HEK293 (cell line): ENCODE measurements at regions not wholly inside any gene's neighbourhood (a gene's known extent, or its start where the extent isn't known, plus 50 kb on each side); places are given as distances from the start of the nearest gene placed in this dataset.

ENCODE experiments used
- CTCF ChIA-PET: fragments of 350-600 bp; formaldehyde crosslinking; extraction: SDS; loops from one replicate; lab custom pipeline; 2021; ENCODE audit warnings: antibody characterized with exemption; lab: Yijun Ruan, JAX
- POLR2A ChIA-PET: fragments of 300-600 bp; formaldehyde crosslinking; extraction: SDS; loops from one replicate; lab custom pipeline; 2020; ENCODE audit warnings: antibody characterized with exemption, inconsistent platforms; lab: Yijun Ruan, JAX
- H3K27ac ChIP-seq: fragments of 200-500 bp; sonication (Bioruptor generic); 2 replicates; pipeline ENCODE4 v1.5.1; 2014; ENCODE audit warnings: low read depth, low read length, control low read depth, inconsistent platforms; ENCODE audit errors: extremely low read depth
- H3K36me3 ChIP-seq, 2 experiments: fragments of 200-500 bp in 1 of 2; sonication (Bioruptor generic) in 1 of 2; 1 replicate in 1 of 2; 2 replicates in 1 of 2; pipeline ENCODE4 v1.5.1; 2014 to 2017; ENCODE audit warnings: inconsistent platforms in 2 of 2, low read length in 2 of 2; ENCODE audit not compliant: control insufficient read depth in 2 of 2, insufficient read depth in 1 of 2
- H3K4me1 ChIP-seq: fragments of 200-500 bp; sonication (Bioruptor generic); 2 replicates; pipeline ENCODE4 v1.5.1; 2014; ENCODE audit warnings: mild to moderate bottlenecking, low read length, inconsistent platforms; ENCODE audit not compliant: control insufficient read depth, insufficient read depth
- H3K4me3 ChIP-seq: 2 replicates; pipeline ENCODE4 v1.5.1; 2011; ENCODE audit warnings: low read depth, mild to moderate bottlenecking, control low read depth, low read length, moderate library complexity
- H3K9me3 ChIP-seq: fragments of 200-500 bp; sonication (Bioruptor generic); 2 replicates; pipeline ENCODE4 v1.5.1; 2014; ENCODE audit warnings: low read depth, low read length, inconsistent platforms; ENCODE audit not compliant: control insufficient read depth, insufficient read depth
- ELK4 ChIP-seq: IDR thresholded peaks from 2 replicates; pipeline ENCODE4 v1.6.1; 2011; ENCODE audit warnings: mild to moderate bottlenecking, low read depth, low read length, borderline replicate concordance
- OSR2 ChIP-seq: fragments of 450-650 bp; formaldehyde crosslinking; IDR thresholded peaks from 2 replicates; pipeline ENCODE4 v1.5.1; 2016; ENCODE audit warnings: missing biosample characterization, missing genetic modification characterization
- REST ChIP-seq: fragments of 450-650 bp; formaldehyde crosslinking; IDR thresholded peaks from 2 replicates; pipeline ENCODE4 v1.5.1; 2016; ENCODE audit warnings: missing biosample characterization, missing genetic modification characterization
- ZNF18 ChIP-seq: fragments of 450-650 bp; formaldehyde crosslinking; IDR thresholded peaks from 2 replicates; pipeline ENCODE4 v1.5.1; 2016; ENCODE audit warnings: missing biosample characterization, missing genetic modification characterization
- ZNF23 ChIP-seq: fragments of 450-650 bp; formaldehyde crosslinking; IDR thresholded peaks from 2 replicates; pipeline ENCODE4 v1.5.1; 2016; ENCODE audit warnings: missing biosample characterization, missing genetic modification characterization, borderline replicate concordance
- ZNF37A ChIP-seq: fragments of 450-650 bp; IDR thresholded peaks from 2 replicates; pipeline ENCODE4 v1.5.1; 2018; ENCODE audit warnings: missing biosample characterization, missing genetic modification characterization
- ZNF426 ChIP-seq: fragments of 450-650 bp; formaldehyde crosslinking; IDR thresholded peaks from 2 replicates; pipeline ENCODE4 v1.5.1; 2017; ENCODE audit warnings: missing biosample characterization, missing genetic modification characterization, mild to moderate bottlenecking, inconsistent platforms, moderate library complexity
- ZNF529 ChIP-seq: fragments of 450-650 bp; formaldehyde crosslinking; IDR thresholded peaks from 2 replicates; pipeline ENCODE4 v1.5.1; 2017; ENCODE audit warnings: missing genetic modification characterization, missing biosample characterization; ENCODE audit not compliant: insufficient replicate concordance
- ZNF560 ChIP-seq: fragments of 450-650 bp; formaldehyde crosslinking; IDR thresholded peaks from 2 replicates; pipeline ENCODE4 v1.5.1; 2017; ENCODE audit warnings: missing biosample characterization, missing genetic modification characterization, borderline replicate concordance
- ZNF626 ChIP-seq: fragments of 450-650 bp; sonication (Bioruptor Pico); formaldehyde crosslinking; IDR thresholded peaks from 2 replicates; pipeline ENCODE4 v1.5.1; 2018; ENCODE audit warnings: missing biosample characterization, missing genetic modification characterization, inconsistent platforms
- ZNF645 ChIP-seq: fragments of 450-650 bp; formaldehyde crosslinking; IDR thresholded peaks from 2 replicates; pipeline ENCODE4; 2016; ENCODE audit warnings: missing biosample characterization, missing genetic modification characterization
- ZNF785 ChIP-seq: fragments of 450-650 bp; formaldehyde crosslinking; IDR thresholded peaks from 2 replicates; pipeline ENCODE4 v1.5.1; 2016; ENCODE audit warnings: missing biosample characterization, missing genetic modification characterization
- TF ChIP-seq, protein P1 (sequence below): fragments of 450-650 bp; formaldehyde crosslinking; IDR thresholded peaks from 2 replicates; pipeline ENCODE4 v1.5.1; 2016; ENCODE audit warnings: missing biosample characterization, missing genetic modification characterization, borderline replicate concordance
- TF ChIP-seq, protein P2 (sequence below): fragments of 450-650 bp; formaldehyde crosslinking; conservative IDR thresholded peaks from 2 replicates; pipeline ENCODE4 v1.5.1; 2016; ENCODE audit warnings: low read depth, missing biosample characterization, missing genetic modification characterization
- TF ChIP-seq, protein P3 (sequence below): fragments of 450-650 bp; formaldehyde crosslinking; IDR thresholded peaks from 2 replicates; pipeline ENCODE4 v1.5.1; 2016; ENCODE audit warnings: missing biosample characterization, missing genetic modification characterization

GRCh38 chr18:41540237-41540871 is 414.7 kb upstream of the PIK3C3 start:
- TF ChIP-seq, protein P1, sequence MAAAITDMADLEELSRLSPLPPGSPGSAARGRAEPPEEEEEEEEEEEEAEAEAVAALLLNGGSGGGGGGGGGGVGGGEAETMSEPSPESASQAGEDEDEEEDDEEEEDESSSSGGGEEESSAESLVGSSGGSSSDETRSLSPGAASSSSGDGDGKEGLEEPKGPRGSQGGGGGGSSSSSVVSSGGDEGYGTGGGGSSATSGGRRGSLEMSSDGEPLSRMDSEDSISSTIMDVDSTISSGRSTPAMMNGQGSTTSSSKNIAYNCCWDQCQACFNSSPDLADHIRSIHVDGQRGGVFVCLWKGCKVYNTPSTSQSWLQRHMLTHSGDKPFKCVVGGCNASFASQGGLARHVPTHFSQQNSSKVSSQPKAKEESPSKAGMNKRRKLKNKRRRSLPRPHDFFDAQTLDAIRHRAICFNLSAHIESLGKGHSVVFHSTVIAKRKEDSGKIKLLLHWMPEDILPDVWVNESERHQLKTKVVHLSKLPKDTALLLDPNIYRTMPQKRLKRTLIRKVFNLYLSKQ (tag by site-specific recombination) = no peak
- TF ChIP-seq ZNF23 (tag by site-specific recombination) (no peak), OSR2 (tag by site-specific recombination) (no peak)
- CTCF ChIA-PET = no interaction called here

GRCh38 chr18:41538751-41539150 is 416.3 kb upstream of the PIK3C3 start:
- Histone ChIP-seq H3K4me1 (peaks cover 6% of the 10 kb centered on the region; the same call in 1 of the 2 replicates), H3K36me3 (no peaks in the 10 kb centered on the region), H3K4me3 (no peak overlapping the region), H3K27ac (no peak overlapping the region), H3K9me3 (no peaks in the 10 kb centered on the region)
- TF ChIP-seq ZNF529 = no peak
- no peak for TF ChIP-seq ZNF785 (tag by site-specific recombination)
- no peak for TF ChIP-seq ZNF645
- no peak for TF ChIP-seq ZNF18 (tag by site-specific recombination)
- no peak for TF ChIP-seq ZNF37A
- no peak for TF ChIP-seq ZNF426 (tag by site-specific recombination)
- TF ChIP-seq, protein P2, sequence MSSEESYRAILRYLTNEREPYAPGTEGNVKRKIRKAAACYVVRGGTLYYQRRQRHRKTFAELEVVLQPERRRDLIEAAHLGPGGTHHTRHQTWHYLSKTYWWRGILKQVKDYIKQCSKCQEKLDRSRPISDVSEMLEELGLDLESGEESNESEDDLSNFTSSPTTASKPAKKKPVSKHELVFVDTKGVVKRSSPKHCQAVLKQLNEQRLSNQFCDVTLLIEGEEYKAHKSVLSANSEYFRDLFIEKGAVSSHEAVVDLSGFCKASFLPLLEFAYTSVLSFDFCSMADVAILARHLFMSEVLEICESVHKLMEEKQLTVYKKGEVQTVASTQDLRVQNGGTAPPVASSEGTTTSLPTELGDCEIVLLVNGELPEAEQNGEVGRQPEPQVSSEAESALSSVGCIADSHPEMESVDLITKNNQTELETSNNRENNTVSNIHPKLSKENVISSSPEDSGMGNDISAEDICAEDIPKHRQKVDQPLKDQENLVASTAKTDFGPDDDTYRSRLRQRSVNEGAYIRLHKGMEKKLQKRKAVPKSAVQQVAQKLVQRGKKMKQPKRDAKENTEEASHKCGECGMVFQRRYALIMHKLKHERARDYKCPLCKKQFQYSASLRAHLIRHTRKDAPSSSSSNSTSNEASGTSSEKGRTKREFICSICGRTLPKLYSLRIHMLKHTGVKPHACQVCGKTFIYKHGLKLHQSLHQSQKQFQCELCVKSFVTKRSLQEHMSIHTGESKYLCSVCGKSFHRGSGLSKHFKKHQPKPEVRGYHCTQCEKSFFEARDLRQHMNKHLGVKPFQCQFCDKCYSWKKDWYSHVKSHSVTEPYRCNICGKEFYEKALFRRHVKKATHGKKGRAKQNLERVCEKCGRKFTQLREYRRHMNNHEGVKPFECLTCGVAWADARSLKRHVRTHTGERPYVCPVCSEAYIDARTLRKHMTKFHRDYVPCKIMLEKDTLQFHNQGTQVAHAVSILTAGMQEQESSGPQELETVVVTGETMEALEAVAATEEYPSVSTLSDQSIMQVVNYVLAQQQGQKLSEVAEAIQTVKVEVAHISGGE (tag by site-specific recombination) = no peak
- CTCF ChIA-PET = interaction anchor here (0.5 kb wide), 1 partner anchor 26 kb away, joined by 3 read pairs; no protein-coding TSS in a partner anchor
- POLR2A ChIA-PET = no interaction called here

More at GRCh38 chr18:41540237-41540871, 414.7 kb upstream of the PIK3C3 start:
- Histone ChIP-seq H3K4me3 (no peak overlapping the region), H3K36me3 (no peaks in the 10 kb centered on the region), H3K27ac (no peak overlapping the region), H3K9me3 (no peaks in the 10 kb centered on the region), H3K4me1 (peaks cover 6% of the 10 kb centered on the region; the same call in 1 of the 2 replicates)
- POLR2A ChIA-PET = no interaction called here

- ChIA-PET POLR2A (no interaction called here), CTCF (interaction anchor here (0.6 to 0.7 kb wide), 2 partner anchors 8 to 1918 kb away, joined by 3 read pairs; no protein-coding TSS in a partner anchor)
- Histone ChIP-seq H3K4me1 (peaks cover 6% of the 10 kb centered on the region; the same call in 1 of the 2 replicates), H3K27ac (no peak overlapping the region), H3K9me3 (no peaks in the 10 kb centered on the region), H3K4me3 (no peak overlapping the region), H3K36me3 (no peaks in the 10 kb centered on the region)
- TF ChIP-seq ELK4 (no peak), ZNF560 (tag by site-specific recombination) (no peak), ZNF626 (no peak), REST (tag by site-specific recombination) (no peak)
- TF ChIP-seq, protein P3, sequence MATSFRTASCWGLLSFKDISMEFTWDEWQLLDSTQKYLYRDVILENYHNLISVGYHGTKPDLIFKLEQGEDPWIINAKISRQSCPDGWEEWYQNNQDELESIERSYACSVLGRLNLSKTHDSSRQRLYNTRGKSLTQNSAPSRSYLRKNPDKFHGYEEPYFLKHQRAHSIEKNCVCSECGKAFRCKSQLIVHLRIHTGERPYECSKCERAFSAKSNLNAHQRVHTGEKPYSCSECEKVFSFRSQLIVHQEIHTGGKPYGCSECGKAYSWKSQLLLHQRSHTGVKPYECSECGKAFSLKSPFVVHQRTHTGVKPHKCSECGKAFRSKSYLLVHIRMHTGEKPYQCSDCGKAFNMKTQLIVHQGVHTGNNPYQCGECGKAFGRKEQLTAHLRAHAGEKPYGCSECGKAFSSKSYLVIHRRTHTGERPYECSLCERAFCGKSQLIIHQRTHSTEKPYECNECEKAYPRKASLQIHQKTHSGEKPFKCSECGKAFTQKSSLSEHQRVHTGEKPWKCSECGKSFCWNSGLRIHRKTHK = no peak
Measured at GRCh38 chr18:41537666-41538065, 417.4 kb upstream of the PIK3C3 start.
